Tongue (tissue), 1 donor: ENCODE measurements at regions not wholly inside any gene's neighbourhood (a gene's known extent, or its start where the extent isn't known, plus 50 kb on each side); places are given as distances from the start of the nearest gene placed in this dataset.
"Not testable (repeated sequence)": the region's sequence is repeated elsewhere in the genome, so short reads cannot be mapped to it uniquely, and the experiment has no call there.

ENCODE experiments used
- DNase-seq: peaks from one replicate; pipeline ENCODE4 v3.0.0-alpha.2; 2015

DNA sequence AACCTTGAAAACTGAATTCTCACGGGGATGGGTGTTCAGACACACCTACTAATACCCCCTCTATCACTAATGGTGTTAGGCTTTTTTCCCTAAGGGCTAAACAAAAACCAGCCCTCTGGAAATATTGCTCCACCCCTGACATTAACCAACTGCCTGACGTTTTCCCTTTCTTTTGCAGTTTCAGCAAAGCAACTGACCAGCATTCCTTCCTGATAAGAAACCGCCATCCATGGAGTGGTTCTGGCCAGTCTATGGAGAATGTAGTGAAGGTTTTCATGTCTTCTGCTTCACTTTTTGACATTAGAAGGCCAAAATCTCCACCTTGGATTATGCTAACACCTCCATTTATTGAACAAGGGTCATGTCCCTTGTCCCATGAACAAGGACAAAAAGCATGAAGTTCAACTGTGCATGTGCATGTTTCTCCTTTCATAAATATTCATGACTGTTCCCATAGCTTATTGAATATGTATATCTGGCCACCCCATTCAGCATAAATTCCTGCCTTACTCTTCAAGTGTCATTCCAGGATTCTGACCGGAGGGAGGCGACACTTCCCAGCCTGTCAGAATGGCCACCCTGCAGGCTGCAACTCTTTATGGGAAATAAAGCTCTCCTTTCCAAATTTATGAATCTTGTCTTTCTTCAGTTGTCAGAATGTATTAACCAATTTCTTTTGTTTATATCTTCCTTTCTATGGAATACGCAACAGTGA, 314.3 kb downstream of the HHIPL2 start:
- DNase-seq: no peak

DNA sequence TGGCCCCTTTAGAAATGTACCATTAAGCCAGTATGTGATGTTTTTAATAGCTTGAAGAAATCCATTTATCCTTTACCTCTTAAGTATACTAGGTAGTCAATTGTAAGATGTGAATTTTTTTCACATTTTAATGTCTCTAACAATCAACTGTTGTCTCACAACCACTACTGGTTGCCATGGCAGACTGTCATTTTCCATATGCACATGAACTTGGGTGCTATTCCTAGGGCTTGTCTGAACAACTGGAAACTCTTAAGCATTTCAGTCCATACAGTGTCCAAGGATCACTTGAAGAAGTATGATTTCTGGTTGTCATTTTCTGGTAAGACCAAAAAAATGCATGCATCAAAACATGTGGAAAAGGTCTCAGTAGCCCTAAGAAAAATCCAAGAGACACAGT, 315.1 kb downstream of the HHIPL2 start:
- no peak for DNase-seq

DNA sequence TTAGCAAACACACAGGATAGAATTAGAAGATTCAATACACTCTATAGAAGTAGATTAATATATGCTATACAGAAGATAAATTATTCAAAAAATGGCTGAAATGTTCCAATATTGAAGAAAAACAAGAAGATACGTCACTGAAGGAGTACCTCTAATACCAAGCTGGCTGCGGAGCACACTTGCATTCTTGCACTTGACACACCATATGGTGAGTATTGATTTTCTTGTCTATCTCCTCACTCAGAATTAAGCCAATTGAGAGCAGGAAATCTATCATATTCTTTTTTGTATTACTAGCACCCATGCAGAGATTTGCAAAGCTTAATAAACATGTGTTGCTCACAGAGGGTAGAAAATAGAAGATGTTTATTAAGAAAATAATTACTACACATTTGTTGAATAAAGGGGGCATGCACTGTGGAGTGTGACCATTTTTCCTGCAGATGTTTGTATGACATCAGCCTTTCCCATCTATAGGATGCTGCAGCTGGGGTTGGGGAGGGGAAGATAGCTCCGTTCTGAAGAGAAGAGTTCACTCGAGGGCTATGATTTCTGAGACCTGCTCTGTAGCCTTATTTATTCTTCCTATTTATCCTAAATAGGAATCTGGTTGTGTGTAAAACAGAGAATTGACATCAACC, 318.1 kb downstream of the HHIPL2 start:
- DNase-seq: no peak

DNA sequence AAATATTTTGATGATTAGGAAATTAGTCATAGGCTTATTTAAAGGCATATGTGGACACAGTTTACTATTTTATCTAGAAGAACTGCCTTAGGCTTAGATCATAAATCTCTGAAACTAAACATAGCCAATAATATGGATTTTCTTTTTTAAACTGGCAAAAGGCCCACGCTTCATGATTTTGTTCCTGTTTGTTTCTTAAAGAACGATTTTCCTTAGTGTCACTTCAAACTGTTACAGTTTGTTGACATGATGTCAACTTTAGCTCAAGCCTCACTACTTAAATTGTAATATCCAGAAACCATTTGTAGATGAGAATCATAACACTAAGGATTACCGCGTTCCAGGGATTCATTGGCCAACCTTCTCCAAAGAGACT, 322.6 kb downstream of the HHIPL2 start:
- DNase-seq: peak; percentile 13

DNA sequence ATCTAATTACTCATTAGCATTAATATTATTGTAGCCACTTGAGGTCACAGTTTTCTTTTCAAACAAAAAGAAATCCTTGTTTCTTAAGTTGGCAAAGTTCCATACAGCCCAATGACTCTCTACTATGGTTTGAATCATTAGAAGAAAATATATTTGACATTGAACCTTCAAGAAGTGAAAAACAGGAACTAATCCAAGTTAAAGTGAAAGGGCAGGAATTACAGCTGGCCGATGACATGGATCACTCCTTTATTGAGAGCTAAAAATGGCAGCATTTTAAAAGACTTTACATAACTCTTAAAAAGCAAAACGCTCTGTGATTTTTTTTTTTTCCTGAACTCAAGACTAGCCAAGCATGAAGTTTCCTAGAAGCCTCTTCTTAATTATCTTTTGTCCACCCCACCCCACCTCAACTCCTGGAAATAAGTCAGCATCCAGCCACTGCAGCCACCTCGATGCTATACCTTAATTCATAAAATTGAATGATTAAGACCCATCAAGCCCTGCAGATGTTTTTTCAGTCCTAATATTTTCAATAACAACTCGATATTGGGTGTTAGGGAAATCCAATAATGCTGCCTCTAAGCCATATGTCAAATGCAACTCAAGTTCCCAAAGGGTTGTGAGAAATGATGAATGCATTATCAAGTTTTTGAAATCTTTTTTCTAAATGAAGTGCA, 323.1 kb downstream of the HHIPL2 start:
- DNase-seq: peak; percentile 11

DNA sequence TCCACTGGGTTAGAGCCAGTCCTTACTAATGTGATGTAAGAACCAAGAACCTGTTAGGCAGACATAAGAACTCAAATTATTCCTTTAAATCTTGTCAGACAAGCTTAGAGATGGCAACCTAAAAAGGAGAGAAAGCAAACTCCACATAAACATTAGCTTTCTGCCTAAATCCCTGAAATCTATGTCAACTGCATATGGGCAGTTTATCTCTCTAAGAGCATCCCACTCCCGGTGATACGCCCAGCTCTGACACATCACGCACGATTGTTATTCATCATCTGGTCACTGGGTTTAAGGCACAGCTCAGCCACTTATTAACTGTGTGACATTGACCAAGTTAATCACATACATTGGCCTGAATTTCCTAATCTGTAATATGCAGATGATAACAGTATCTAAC, 323.7 kb downstream of the HHIPL2 start:
- no peak for DNase-seq

DNA sequence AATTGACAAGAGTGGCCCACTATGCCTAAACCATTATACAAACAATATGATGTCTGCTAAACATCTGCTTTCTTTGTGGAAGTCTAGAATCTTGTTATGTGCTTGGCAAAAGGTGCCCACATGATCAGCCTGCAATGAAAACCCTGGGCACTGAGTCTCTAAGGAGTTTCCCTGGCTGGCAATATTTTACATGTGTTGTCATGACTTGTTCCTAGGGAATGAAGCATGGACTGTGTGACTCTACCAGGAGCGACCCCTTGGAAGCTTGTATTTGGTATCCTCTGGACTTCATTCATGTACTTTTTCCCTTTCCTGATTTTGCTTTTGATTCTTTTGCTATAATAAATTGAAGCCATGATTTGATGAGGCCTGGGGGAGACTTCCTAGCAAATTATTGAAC, 324.9 kb downstream of the HHIPL2 start:
- no peak for DNase-seq

DNA sequence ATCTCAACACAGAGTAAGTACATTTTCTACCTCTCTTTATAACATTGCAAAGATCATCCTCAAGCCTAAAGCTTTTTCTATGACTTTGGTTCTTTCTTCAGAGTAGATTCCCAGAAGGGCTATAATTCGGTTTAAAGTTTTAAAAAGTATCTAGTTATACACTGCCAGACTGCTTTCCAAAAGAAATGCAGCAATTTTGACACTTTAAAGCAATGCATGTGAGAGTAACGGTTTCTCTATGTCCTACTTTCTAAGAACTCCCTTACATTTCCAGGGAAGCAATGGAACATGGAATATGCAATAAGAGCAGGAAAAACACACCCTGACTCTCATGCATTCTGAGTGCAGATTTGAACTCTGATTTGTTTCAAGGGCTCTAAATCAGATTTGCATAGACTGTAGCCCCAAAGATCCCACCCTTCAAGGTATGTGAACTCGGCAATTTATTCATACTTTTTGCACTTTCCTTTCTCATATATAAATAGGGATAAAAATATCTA, 331.6 kb downstream of the HHIPL2 start:
- DNase-seq: no peak

DNA sequence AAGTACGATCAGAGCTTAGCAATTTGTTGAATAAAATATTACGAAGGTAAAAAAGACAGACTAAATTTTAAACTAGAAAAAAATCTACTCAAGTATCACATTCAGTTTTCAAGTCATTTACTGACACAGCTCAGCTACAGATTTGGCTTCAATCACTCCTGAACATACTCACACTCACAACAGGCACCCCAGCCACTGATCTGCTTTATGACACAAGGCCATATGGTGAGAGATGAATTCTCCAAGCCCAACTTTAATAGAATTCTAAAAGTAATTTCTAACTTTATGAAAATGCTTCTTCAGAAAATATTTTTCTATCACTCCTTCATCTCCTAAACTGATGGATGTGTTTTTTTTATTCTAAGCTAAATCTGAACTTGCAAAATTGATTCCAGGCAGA, 337.1 kb downstream of the HHIPL2 start:
- no peak for DNase-seq

DNA sequence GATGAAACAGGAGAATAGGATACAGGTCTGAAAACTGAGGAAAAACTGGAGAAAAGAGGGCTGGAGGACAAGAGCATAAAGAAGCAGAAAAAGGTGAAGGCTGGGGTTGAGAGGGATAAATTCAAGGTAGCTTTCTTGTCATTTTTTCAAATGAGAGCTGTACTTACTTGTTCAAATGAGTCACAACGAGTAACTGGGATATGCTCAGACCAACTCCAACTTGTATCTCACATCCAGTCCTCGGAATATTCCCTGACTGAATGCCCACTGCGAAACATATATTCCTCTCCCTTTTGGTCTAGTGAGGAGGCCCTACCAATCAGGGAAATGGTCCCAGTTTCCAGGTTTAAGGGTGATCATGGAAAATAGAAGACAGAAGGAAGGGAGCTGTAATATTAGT, 343.4 kb downstream of the HHIPL2 start:
- no peak for DNase-seq

DNA sequence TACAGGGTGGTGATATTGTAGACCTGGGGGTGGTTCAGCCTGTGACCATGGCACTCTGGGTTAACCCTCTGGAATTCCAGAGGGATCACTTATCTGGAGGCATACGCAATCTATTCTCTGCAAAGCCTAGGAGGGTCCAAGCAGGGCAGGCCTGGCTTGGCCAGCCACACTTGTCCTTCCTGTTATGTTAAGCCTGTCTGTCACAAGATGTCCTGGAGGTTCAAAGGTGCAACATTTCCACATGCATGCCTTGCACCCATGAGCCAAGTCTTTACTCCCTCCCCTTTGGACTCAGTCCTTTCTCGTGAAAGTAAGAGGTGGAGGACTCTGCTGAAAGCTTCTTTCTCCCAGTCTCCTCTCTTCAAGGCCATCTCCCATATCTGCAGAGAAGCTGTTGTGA, 345.1 kb downstream of the HHIPL2 start:
- DNase-seq: no peak

DNA sequence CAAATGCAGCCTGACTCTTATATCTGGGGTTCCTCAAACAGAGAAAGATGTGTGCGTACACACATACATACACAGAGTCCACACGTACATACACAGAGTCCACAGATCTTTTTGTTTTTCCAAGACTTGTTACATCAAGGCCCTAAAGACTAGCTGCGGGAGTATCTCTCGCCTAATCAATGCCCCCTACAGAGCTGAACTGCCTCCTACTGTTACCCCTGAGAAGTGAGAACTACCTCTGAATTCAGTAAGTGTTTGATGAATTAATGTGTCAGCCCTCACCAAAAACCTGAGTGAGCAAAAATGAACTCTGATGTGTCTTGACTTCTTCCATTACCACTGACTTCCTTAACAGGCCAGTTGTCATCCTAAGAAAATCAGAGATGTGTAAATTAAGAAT, 351.2 kb downstream of the HHIPL2 start:
- DNase-seq: no peak

DNA sequence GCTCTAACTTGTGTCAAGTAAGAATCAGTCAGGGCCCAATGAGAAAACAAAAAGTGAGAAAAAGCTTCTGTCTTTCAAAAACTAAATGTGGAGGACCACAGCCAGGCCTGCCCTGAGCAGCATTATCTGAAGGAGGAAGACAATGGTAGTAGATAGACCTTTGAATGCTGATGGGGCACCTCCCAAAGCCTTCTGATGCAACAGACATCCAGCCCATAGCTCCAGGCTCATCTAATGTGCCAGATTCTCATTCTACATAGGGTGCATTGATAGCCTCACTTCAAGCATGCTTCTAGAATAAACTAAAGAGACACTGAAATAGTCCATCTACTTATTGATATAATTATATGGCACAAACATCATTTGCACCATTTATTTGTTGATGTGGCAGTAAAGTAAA, 351.6 kb downstream of the HHIPL2 start:
- DNase-seq: no peak

DNA sequence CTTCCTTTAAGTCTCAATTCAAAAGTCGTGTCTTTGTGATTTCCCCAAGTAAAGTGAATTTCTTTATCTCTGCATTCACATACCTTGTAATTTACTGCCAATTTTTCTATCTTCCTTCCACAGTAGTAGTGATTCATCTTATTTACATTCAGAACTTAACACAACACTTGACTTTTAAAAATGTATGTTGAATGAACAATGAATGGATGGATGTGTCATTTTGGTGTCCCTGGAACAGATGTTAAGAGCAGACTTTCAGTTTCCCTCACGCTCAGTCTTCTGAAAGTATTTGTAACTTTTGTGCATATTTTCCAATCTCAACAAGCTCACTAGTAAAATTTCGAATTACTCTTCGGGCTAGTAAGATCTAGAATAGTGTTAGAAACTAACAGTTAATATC, 352.0 kb downstream of the HHIPL2 start:
- DNase-seq: no peak

DNA sequence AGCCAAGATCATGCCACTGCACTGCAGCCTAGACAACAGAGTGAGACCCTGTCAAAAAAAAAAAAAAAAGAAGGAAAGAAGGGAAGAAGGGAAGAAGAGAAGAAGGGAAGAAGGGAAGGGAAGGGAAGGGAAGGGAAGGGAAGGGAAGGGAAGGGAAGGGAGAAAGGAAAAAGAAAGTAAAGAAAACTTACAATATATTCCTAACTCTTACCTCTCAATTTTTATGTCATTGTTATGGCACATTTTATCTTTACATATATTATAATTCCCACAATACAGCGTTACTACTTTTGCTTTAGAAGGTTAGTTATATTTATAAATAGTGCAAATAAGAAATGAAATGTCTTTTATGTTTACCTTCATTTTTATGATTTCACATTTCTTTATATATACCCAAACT, 358.7 kb downstream of the HHIPL2 start:
- DNase-seq: no peak

DNA sequence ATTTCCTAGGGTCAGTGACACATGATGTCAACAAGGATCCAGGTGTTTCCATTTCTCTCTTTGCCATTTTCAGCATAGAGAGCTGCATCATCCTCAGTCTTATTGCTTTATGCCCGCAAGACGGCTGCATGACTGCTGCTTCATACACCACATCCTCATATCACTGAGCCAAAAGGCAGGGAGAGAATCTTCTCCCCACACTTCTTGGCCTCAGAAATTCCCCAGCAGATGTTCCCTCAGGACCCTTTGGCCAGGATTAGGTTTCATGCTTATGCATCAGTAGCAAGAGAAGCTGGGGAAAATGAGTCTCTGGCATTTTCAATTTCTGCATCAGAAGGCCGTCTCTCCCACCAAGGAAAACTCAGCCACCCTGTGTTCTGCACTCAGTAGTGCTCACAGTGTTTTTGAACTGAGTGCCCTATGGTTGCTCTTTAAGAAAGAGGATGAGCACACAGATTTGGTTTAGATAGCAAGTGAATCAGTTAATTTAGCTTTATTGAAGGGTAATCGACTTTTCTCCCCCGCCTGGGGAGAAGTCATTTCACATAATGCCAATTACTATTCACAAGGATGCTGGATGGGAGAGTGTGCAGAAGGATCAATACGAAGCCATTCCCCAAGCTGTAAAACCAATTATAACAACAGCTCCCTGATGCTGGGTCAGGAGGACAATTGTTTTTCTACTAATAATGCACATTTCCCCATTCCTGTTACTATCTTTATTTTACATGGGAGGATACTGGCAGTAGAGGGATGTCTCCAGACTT, 360.2 kb downstream of the HHIPL2 start:
- DNase-seq: no peak

DNA sequence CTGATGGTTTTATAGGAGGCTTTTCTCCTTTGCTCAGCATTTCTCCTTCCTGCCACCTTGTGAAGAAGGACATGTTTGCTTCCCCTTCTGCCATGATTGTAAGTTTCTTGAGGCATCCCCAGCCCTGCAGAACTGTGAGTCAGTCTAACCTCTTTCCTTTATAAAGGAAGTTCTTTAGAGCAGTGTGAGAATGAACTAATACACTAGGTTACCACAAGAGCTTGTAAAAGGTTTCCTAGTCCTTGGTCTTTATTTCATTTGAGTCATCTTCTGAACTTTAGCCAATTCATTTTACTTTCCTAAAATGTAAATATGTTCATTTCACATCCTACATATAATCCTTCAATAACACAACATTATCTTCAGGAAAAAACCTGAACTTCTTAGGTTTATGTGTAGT, 365.3 kb downstream of the HHIPL2 start:
- DNase-seq: no peak

DNA sequence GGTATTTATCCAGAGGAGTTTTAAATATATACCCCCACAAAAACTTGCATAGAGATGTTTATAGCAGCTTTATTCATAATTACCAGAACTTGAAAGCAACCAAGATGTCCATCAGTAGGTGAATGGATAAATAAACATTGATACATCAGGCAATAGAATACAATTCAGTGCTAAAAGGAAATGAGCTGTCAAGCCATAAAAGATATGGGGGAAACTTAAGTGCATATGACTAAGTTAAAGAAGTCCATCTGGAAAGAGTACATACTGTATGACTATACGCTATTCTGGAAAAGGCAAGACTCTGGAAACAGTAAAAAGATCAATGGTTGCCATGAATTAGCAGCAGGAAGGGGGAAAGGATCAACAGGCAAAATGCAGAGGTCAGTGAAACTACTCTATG, 366.7 kb downstream of the HHIPL2 start:
- no peak for DNase-seq

DNA sequence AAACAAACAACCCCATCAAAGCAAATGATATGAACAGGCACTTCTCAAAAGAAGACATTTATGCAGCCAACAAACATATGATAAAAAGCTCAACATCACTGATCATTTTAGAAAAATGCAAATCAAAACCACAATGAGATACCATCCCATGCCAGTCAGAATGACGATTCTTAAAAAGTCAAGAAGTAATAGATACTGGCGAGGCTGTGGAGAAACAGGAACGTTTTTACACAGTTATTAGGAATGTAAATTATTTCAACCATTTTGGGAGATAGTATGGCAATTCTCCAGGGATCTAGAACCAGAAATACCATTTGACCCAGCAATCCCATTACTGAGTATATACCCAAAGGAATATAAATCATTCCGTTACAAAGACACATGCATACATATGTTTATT, 370.4 kb downstream of the HHIPL2 start:
- not testable (repeated sequence) for DNase-seq

DNA sequence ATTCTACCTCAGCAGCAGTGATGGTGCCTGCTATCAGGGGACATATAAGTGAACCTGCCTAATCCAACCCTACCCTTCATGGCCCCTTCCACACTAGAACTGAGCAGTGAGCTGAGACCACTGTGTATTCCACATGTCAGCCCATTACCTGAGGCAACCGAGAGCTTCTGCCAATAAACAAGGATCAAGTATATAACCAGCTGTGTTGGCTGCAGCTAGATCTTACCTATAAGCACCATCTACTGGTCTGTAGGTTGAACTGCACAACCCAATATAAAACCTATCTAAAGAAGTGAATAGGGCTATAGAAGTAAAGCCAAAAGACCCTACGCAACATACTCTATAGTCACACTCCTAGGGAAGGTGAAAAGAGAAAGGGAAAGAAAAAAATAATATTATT, 376.9 kb downstream of the HHIPL2 start:
- DNase-seq: peak; percentile 44

DNA sequence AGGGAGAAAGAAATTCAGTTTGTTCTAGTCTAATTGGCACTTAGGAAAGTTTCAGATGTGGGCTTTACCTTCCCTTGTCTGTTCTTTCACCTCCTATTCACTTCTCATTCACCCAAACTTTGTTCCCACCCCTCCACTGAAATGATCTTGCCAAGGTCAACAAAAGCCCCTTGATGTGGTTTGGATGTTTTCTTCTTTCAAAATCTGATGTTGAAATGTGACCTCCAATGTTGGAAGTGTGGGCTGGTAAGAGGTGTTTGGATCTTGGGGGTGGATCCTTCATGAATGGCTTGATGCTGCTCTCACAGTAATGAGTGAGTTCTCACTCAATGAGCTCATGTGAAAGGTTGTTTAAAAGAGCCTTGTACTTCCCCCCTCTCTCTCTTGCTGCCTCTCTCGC, 379.3 kb downstream of the HHIPL2 start:
- DNase-seq: no peak

DNA sequence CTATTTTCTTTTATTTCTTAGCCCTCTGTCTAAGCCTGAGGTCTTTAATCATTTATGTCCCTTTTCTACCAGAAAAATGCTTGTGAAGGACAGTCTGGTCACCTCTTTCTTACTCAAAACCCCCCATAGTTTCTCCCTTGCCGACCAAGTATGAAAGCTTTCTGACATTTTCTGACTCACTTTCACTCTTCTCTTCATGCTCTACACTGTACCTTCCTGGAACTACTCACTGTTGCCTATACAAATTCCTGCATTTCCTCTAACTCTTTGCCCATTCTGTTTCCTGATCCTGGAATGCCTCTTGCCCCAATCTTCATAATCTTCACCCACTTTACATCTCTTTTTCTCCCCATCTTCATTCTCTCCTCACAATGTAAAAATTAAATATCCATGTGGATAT, 380.0 kb downstream of the HHIPL2 start:
- DNase-seq: no peak

DNA sequence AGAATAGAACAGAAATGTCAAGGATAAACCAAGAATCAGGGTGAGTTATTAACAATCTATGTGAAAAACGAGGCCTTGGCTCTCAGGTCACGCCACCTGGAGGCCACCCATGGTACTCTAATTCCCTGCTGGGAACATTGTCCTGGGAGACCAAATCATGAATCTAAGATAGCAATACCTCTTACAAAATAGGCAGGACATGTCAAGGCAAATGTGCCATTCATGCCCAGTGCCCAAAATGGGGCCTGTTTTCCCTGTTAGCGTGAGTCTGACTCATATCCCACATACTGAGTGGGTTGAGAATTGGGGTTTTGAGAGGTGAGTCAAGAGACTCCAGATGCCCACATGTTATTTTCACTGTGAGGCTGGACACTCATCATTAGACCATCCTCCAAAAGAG, 380.8 kb downstream of the HHIPL2 start:
- no peak for DNase-seq
